COLO829 (cell line): ENCODE measurements at regions not wholly inside any gene's neighbourhood (a gene's known extent, or its start where the extent isn't known, plus 50 kb on each side); places are given as distances from the start of the nearest gene placed in this dataset.
"Not testable (repeated sequence)": the region's sequence is repeated elsewhere in the genome, so short reads cannot be mapped to it uniquely, and the experiment has no call there.

Source experiments
- DNase-seq: peaks from one replicate; pipeline ENCODE4 v3.0.0; 2012; ENCODE audit warnings: low spot score

GRCh38 chr3:177624528-177625495, 427.5 kb upstream of the TBL1XR1 start:
- no peak for DNase-seq

- no peak for DNase-seq
These were observed 428.8 kb upstream of the TBL1XR1 start for GRCh38 chr3:177626045-177626444.

GRCh38 chr3:177628095-177628719, 430.9 kb upstream of the TBL1XR1 start:
- DNase-seq = peak; percentile 81

- DNase-seq = no peak
These were observed 432.0 kb upstream of the TBL1XR1 start for GRCh38 chr3:177629276-177629675.

- peak; percentile 25 for DNase-seq
These were observed 436.5 kb upstream of the TBL1XR1 start for GRCh38 chr3:177633671-177634207.

GRCh38 chr3:177635601-177636106, 438.4 kb upstream of the TBL1XR1 start:
- not testable (repeated sequence) for DNase-seq

GRCh38 chr3:177640319-177640965, 443.2 kb upstream of the TBL1XR1 start:
- DNase-seq = no peak

- no peak for DNase-seq
These were observed 443.9 kb upstream of the TBL1XR1 start for GRCh38 chr3:177641206-177641605.

GRCh38 chr3:177642042-177642803, 444.9 kb upstream of the TBL1XR1 start:
- no peak for DNase-seq

GRCh38 chr3:177642804-177643125, 445.5 kb upstream of the TBL1XR1 start:
- DNase-seq = no peak

- DNase-seq = no peak
These were observed 449.5 kb upstream of the TBL1XR1 start for GRCh38 chr3:177646749-177647148.

GRCh38 chr3:177647341-177647740, 450.1 kb upstream of the TBL1XR1 start:
- DNase-seq = no peak

GRCh38 chr3:177647876-177648275, 450.6 kb upstream of the TBL1XR1 start:
- no peak for DNase-seq

GRCh38 chr3:177652556-177653291, 455.4 kb upstream of the TBL1XR1 start:
- DNase-seq = no peak

- DNase-seq = no peak
These were observed 460.0 kb upstream of the TBL1XR1 start for GRCh38 chr3:177657243-177657642.

GRCh38 chr3:177658354-177658753, 461.1 kb upstream of the TBL1XR1 start:
- no peak for DNase-seq

GRCh38 chr3:177664380-177665103, 467.3 kb upstream of the TBL1XR1 start:
- DNase-seq = not testable (repeated sequence)

- DNase-seq = no peak
These were observed 468.0 kb upstream of the TBL1XR1 start for GRCh38 chr3:177665122-177665808.

- no peak for DNase-seq
These were observed 475.1 kb upstream of the TBL1XR1 start for GRCh38 chr3:177672252-177672911.
